HEK293 (cell line): ENCODE measurements at regions not wholly inside any gene's neighbourhood (a gene's known extent, or its start where the extent isn't known, plus 50 kb on each side); places are given as distances from the start of the nearest gene placed in this dataset.

Experiments used
- GLI4 ChIP-seq: fragments of 450-650 bp; formaldehyde crosslinking; IDR thresholded peaks from 2 replicates; pipeline ENCODE4 v1.5.1; 2016; ENCODE audit warnings: missing biosample characterization, missing genetic modification characterization
- KLF7 ChIP-seq: fragments of 450-650 bp; formaldehyde crosslinking; IDR thresholded peaks from 2 replicates; pipeline ENCODE4 v1.5.1; 2016; ENCODE audit warnings: missing biosample characterization, missing genetic modification characterization, borderline replicate concordance
- SALL2 ChIP-seq: fragments of 450-650 bp; formaldehyde crosslinking; IDR thresholded peaks from 2 replicates; pipeline ENCODE4 v1.5.0; 2017; ENCODE audit warnings: missing biosample characterization, mild to moderate bottlenecking, missing genetic modification characterization, borderline replicate concordance
- TCF7L2 ChIP-seq: IDR thresholded peaks from 2 replicates; pipeline ENCODE4 v1.6.1; 2011; ENCODE audit warnings: low read depth, mild to moderate bottlenecking, inconsistent platforms, low read length, moderate library complexity, borderline replicate concordance
- YY1 ChIP-seq: fragments of 450-650 bp; formaldehyde crosslinking; IDR thresholded peaks from 2 replicates; pipeline ENCODE4 v1.5.1; 2018; ENCODE audit warnings: missing biosample characterization, missing genetic modification characterization
- ZBTB21 ChIP-seq: fragments of 450-650 bp; formaldehyde crosslinking; IDR thresholded peaks from 2 replicates; pipeline ENCODE4 v1.5.1; 2017; ENCODE audit warnings: missing biosample characterization, missing genetic modification characterization
- ZNF350 ChIP-seq: fragments of 450-650 bp; formaldehyde crosslinking; IDR thresholded peaks from 2 replicates; pipeline ENCODE4 v1.5.0; 2017; ENCODE audit warnings: missing biosample characterization, mild to moderate bottlenecking, missing genetic modification characterization
- ZNF48 ChIP-seq: fragments of 450-650 bp; formaldehyde crosslinking; IDR thresholded peaks from 2 replicates; pipeline ENCODE4 v1.5.1; 2016; ENCODE audit warnings: missing biosample characterization, missing genetic modification characterization
- ZNF76 ChIP-seq: fragments of 450-650 bp; formaldehyde crosslinking; IDR thresholded peaks from 2 replicates; pipeline ENCODE4; 2016; ENCODE audit warnings: low read depth, missing biosample characterization, missing genetic modification characterization, borderline replicate concordance
- ZNF792 ChIP-seq: fragments of 450-650 bp; formaldehyde crosslinking; IDR thresholded peaks from 2 replicates; pipeline ENCODE4 v1.5.1; 2016; ENCODE audit warnings: missing biosample characterization, missing genetic modification characterization
- TF ChIP-seq, protein P1 (sequence below): fragments of 450-650 bp; formaldehyde crosslinking; IDR thresholded peaks from 2 replicates; pipeline ENCODE4 v1.5.1; 2016; ENCODE audit warnings: missing biosample characterization, missing genetic modification characterization
- TF ChIP-seq, protein P2 (sequence below): fragments of 450-650 bp; IDR thresholded peaks from 2 replicates; pipeline ENCODE4 v1.5.1; 2018; ENCODE audit warnings: missing biosample characterization, missing genetic modification characterization

DNA sequence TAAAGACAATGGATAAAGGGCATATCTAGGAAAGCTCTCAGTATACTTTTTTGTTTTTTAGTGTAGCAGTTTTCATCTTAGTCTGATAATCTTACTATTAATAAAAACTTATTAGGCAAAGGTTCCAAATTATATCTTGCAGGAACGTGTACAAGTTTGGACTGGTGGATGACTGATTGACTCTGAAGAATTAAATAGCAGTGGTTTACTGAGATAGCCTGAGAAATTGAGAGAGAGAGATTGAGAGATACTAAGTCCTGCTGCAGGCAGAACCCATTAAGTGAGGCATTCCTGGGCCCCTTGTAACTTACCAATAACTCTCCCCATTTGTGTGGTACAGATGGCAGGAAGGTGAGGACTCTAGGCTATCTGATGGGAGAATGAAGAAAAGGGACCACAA lies 80.2 kb upstream of the SLC38A2 start:
- TF ChIP-seq ZNF350 (no peak), YY1 (no peak), TCF7L2 (no peak), GLI4 (no peak), KLF7 (tag by site-specific recombination) (no peak), ZNF76 (tag by site-specific recombination) (no peak), SALL2 (tag by site-specific recombination) (no peak), ZNF792 (no peak), ZBTB21 (tag by site-specific recombination) (no peak), ZNF48 (no peak)
- TF ChIP-seq, protein P1, sequence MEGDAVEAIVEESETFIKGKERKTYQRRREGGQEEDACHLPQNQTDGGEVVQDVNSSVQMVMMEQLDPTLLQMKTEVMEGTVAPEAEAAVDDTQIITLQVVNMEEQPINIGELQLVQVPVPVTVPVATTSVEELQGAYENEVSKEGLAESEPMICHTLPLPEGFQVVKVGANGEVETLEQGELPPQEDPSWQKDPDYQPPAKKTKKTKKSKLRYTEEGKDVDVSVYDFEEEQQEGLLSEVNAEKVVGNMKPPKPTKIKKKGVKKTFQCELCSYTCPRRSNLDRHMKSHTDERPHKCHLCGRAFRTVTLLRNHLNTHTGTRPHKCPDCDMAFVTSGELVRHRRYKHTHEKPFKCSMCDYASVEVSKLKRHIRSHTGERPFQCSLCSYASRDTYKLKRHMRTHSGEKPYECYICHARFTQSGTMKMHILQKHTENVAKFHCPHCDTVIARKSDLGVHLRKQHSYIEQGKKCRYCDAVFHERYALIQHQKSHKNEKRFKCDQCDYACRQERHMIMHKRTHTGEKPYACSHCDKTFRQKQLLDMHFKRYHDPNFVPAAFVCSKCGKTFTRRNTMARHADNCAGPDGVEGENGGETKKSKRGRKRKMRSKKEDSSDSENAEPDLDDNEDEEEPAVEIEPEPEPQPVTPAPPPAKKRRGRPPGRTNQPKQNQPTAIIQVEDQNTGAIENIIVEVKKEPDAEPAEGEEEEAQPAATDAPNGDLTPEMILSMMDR (tag by site-specific recombination), result no peak
- TF ChIP-seq, protein P2, sequence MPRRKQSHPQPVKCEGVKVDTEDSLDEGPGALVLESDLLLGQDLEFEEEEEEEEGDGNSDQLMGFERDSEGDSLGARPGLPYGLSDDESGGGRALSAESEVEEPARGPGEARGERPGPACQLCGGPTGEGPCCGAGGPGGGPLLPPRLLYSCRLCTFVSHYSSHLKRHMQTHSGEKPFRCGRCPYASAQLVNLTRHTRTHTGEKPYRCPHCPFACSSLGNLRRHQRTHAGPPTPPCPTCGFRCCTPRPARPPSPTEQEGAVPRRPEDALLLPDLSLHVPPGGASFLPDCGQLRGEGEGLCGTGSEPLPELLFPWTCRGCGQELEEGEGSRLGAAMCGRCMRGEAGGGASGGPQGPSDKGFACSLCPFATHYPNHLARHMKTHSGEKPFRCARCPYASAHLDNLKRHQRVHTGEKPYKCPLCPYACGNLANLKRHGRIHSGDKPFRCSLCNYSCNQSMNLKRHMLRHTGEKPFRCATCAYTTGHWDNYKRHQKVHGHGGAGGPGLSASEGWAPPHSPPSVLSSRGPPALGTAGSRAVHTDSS (tag by site-specific recombination), result no peak
